ENCODE measurements at regions not wholly inside any gene's neighbourhood (a gene's known extent, or its start where the extent isn't known, plus 50 kb on each side); places are given as distances from the start of the nearest gene placed in this dataset.

GRCh38 chr5:58183078-58183785 lies 276.7 kb downstream of the PLK2 start:
- Histone ChIP-seq H3K79me1 (ENCODE audit: low read depth, low read length) (no peaks in the 10 kb centered on the region), H2BK5ac (ENCODE audit: low read depth, low read length) (no peak overlapping the region), H3K27me3 (replicated peaks in 1 of 4; ENCODE audit: control insufficient read depth in 3 of 4, extremely low read depth in 1 of 4, insufficient read depth in 3 of 4, low read length in 3 of 4) (no peaks in the 10 kb centered on the region), H2BK12ac (ENCODE audit: low read depth, low read length) (no peak overlapping the region), H3K18ac (ENCODE audit: extremely low read depth, low read length) (no peak overlapping the region), H2BK15ac (ENCODE audit: low read length) (no peak overlapping the region), H3K9me3 (ENCODE audit: insufficient read depth in 2 of 2, low read depth in 1 of 2, low read length in 1 of 2) (no peaks in the 10 kb centered on the region), H2BK120ac (replicated peaks; ENCODE audit: low read depth, low read length) (no peak overlapping the region), H2AK5ac (ENCODE audit: low read depth, low read length) (no peak overlapping the region), H2AFZ (ENCODE audit: low read length) (no peak overlapping the region), H3K23me2 (ENCODE audit: low read depth, low read length) (no peaks in the 10 kb centered on the region), H3K4me3 (ENCODE audit: extremely low read depth in 1 of 4, insufficient read depth in 2 of 4, low read depth in 3 of 4, low read length in 4 of 4) (no peak overlapping the region), H4K8ac (ENCODE audit: extremely low read depth, insufficient read depth, low read length) (no peak overlapping the region), H3K4ac (replicated peaks; ENCODE audit: insufficient read length, low read depth, low read length) (no peak overlapping the region), H3K4me2 (ENCODE audit: insufficient read depth in 1 of 2, low read depth in 2 of 2, low read length in 2 of 2) (no peak overlapping the region), H3K9ac (replicated peaks in 1 of 4; ENCODE audit: extremely low read depth in 1 of 4, low read depth in 3 of 4, low read length in 3 of 4) (no peak overlapping the region), H4K5ac (ENCODE audit: insufficient read length, low read depth, low read length) (no peak overlapping the region), H4K91ac (replicated peaks; ENCODE audit: insufficient read length, low read length) (no peak overlapping the region), H3K79me2 (ENCODE audit: control insufficient read depth in 1 of 2, insufficient read depth in 2 of 2, low read length in 2 of 2) (no peaks in the 10 kb centered on the region), H3K56ac (replicated peaks; ENCODE audit: insufficient read length, low read depth, low read length) (no peak overlapping the region), H4K20me1 (replicated peaks in 1 of 2; ENCODE audit: control insufficient read depth in 1 of 2, insufficient read depth in 2 of 2, low read length in 2 of 2) (no peaks in the 10 kb centered on the region), H3K23ac (ENCODE audit: insufficient read length) (no peak overlapping the region), H3K27ac (ENCODE audit: low read depth, low read length) (no peak overlapping the region), H3K4me1 (replicated peaks in 1 of 4; ENCODE audit: control insufficient read depth in 3 of 4, insufficient read depth in 4 of 4, low read length in 3 of 4) (peaks cover 0 to 2% (median 0%) of the 10 kb centered on the region in 4 experiments; a peak in 1 of 7 replicates), H3K14ac (ENCODE audit: insufficient read length) (no peak overlapping the region), H2BK20ac (ENCODE audit: low read length) (no peak overlapping the region), H3K36me3 (ENCODE audit: control insufficient read depth in 2 of 4, insufficient read depth in 4 of 4, low read length in 3 of 4) (no peaks in the 10 kb centered on the region)
- 92% methylated on average over 6 of the region's 6 CpGs; no CpG with 5 or more reads in 1 of the 2 experiments for WGBS, 2 experiments (ENCODE audit: extremely low coverage in 1 of 2, insufficient coverage in 1 of 2, insufficient read length in 1 of 2, insufficient replicate concordance in 2 of 2, low coverage in 1 of 2, low lambda C conversion rate in 2 of 2, missing lambda C conversion rate in 1 of 2)
- FAIRE-seq (no peak), DNase-seq (ENCODE audit: low read depth in 1 of 2, low spot score in 2 of 2) (no peak)
- TF ChIP-seq MAX (IDR thresholded peaks at IDR 0.05) = no peak
- TF ChIP-seq SRF (IDR thresholded peaks at IDR 0.05; ENCODE audit: low read depth, low read length) = no peak
- TF ChIP-seq SIX5 (IDR thresholded peaks at IDR 0.05; ENCODE audit: low read depth, low read length) = no peak
- TF ChIP-seq JUN (IDR thresholded peaks at IDR 0.05; ENCODE audit: low read depth, low read length) = no peak
- no peak for TF ChIP-seq TEAD4 (IDR thresholded peaks at IDR 0.05; ENCODE audit: low read depth, low read length)
- ChIA-PET CTCF (ENCODE audit: partially characterized antibody) (interaction anchor here (0.9 kb wide), 1 partner anchor 70 kb away, joined by 3 read pairs; no protein-coding TSS in a partner anchor), POLR2A (ENCODE audit: partially characterized antibody) (no interaction called here)

Measured in H1 (cell line).